ENCODE measurements at regions not wholly inside any gene's neighbourhood (a gene's known extent, or its start where the extent isn't known, plus 50 kb on each side); places are given as distances from the start of the nearest gene placed in this dataset.

DNA sequence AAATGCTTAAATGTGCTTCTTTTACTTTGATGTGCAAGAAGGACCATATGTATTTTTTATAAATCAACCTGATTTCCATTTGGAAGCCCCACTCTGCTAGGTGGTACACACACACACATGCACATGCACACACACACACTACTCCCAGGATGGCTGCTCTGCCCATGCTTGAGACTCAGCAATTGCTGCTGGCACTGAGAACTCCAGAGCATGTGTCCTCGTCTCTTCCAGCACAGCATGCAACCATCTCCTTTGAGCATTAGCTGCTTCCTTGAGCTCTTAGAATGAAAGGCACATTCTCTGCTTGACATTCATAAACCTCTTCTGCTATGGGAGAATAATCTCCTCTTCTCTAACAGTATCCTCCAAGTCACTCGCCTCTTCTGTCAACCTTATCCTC lies 115.9 kb downstream of the FEM1C start:
- TF ChIP-seq, protein P1, sequence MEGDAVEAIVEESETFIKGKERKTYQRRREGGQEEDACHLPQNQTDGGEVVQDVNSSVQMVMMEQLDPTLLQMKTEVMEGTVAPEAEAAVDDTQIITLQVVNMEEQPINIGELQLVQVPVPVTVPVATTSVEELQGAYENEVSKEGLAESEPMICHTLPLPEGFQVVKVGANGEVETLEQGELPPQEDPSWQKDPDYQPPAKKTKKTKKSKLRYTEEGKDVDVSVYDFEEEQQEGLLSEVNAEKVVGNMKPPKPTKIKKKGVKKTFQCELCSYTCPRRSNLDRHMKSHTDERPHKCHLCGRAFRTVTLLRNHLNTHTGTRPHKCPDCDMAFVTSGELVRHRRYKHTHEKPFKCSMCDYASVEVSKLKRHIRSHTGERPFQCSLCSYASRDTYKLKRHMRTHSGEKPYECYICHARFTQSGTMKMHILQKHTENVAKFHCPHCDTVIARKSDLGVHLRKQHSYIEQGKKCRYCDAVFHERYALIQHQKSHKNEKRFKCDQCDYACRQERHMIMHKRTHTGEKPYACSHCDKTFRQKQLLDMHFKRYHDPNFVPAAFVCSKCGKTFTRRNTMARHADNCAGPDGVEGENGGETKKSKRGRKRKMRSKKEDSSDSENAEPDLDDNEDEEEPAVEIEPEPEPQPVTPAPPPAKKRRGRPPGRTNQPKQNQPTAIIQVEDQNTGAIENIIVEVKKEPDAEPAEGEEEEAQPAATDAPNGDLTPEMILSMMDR (IDR thresholded peaks at IDR 0.05), result no peak
- TF ChIP-seq POLR2AphosphoS5 (IDR thresholded peaks at IDR 0.05), result no peak
- TF ChIP-seq POLR2A (IDR thresholded peaks at IDR 0.05), result no peak

Data from transverse colon (tissue), 4 donors.